SK-N-MC (cell line): ENCODE measurements at regions not wholly inside any gene's neighbourhood (a gene's known extent, or its start where the extent isn't known, plus 50 kb on each side); places are given as distances from the start of the nearest gene placed in this dataset.
A peak's percentile ranks its signal among the peaks of the same experiment; 100 is the strongest.

Source experiments
- DNase-seq: peaks from one replicate; pipeline ENCODE4 v3.0.0-alpha.2; 2011; ENCODE audit warnings: low read depth, low spot score
- H3K27ac ChIP-seq: fragments of 200-600 bp; sonication (generic); 2 replicates; pipeline ENCODE4 v1.5.1; 2016; ENCODE audit warnings: mixed run types
- H3K36me3 ChIP-seq: fragments of 200-600 bp; sonication (generic); 2 replicates; pipeline ENCODE4 v1.6.1; 2017; ENCODE audit warnings: antibody characterized with exemption, low read length, mixed read lengths; ENCODE audit not compliant: insufficient read depth
- H3K4me3 ChIP-seq: fragments of 200-600 bp; sonication (generic); 2 replicates; pipeline ENCODE4 v1.5.1; 2016
- H3K9ac ChIP-seq: fragments of 200-600 bp; sonication (generic); 2 replicates; pipeline ENCODE4 v1.8.0; 2017; ENCODE audit warnings: mixed run types, mixed read lengths; ENCODE audit not compliant: insufficient read length
- H3K9me3 ChIP-seq: fragments of 200-600 bp; sonication (generic); 2 replicates; pipeline ENCODE4 v1.6.1; 2017; ENCODE audit warnings: low read depth, mild to moderate bottlenecking, antibody characterized with exemption, low read length, moderate library complexity, mixed read lengths
- EZH2 ChIP-seq: fragments of 200-600 bp; sonication (generic); IDR thresholded peaks from one replicate; pipeline ENCODE4 v1.6.1; 2017; ENCODE audit warnings: antibody characterized with exemption
- FOXP2 ChIP-seq: optimal IDR thresholded peaks from 2 replicates; pipeline ENCODE3; 2011; ENCODE audit warnings: mild to moderate bottlenecking, moderate library complexity; ENCODE audit not compliant: insufficient read depth; ENCODE audit errors: extremely low read length, control extremely low read depth
- POLR2AphosphoS5 ChIP-seq: IDR thresholded peaks from 2 replicates; pipeline ENCODE4 v1.6.1; 2012; ENCODE audit warnings: mild to moderate bottlenecking, low read depth, low read length, borderline replicate concordance

DNA sequence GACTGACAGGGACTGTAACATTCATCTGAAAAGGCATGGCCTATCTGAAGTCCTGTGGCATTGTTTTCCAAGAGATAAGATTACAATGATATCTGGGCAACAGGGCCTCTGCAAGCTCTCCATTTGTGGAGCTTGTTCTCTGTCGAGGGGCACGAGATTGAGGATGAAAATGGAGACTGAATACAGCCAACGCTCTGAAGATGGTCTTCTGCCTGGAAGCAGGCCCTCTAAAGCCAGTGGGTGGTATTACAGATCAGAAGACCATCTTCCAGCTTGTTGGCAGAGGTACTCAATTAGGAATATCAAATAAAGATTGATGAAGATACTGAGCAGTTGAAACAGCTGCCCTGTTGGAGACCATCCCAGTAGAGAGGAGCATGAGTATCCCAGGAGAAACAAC is 288.2 kb downstream of the CENPW start:
- no peak for DNase-seq
- H3K9ac ChIP-seq, result no peak overlapping the region
- TF ChIP-seq POLR2AphosphoS5 (no peak), FOXP2 (no peak), EZH2 (no peak)
- no peaks in the 10 kb centered on the region for H3K9me3 ChIP-seq
- no peak overlapping the region for H3K4me3 ChIP-seq
- H3K27ac ChIP-seq, result no peak overlapping the region
- no peaks in the 10 kb centered on the region for H3K36me3 ChIP-seq

DNA sequence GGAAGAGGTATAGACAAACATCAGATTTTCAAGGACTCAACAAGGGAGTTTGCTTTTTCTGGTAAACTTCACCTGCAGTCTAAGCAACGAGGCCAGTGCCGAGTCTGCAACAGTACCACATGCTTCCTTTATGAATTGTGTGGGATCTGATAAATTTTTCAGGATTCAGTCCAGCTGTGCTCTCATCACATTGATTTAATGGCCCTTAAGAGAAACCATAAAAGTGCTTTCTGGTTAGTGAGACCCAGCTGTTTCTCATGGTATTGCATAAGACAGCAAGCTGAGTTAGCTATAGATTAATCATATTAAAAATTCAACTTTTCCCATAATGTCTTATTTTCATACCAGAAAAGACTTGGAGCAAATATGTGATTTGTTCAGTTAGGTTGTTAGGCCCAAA is 291.4 kb downstream of the CENPW start:
- Histone ChIP-seq H3K4me3 (peak overlapping the region; percentile 54), H3K27ac (peak overlapping the region; percentile 57), H3K36me3 (no peaks in the 10 kb centered on the region), H3K9ac (no peak overlapping the region), H3K9me3 (no peaks in the 10 kb centered on the region)
- DNase-seq, result peak; percentile 81
- no peak for TF ChIP-seq EZH2
- no peak for TF ChIP-seq FOXP2
- TF ChIP-seq POLR2AphosphoS5, result peak; percentile 48; the same call in 1 of the 2 replicates

DNA sequence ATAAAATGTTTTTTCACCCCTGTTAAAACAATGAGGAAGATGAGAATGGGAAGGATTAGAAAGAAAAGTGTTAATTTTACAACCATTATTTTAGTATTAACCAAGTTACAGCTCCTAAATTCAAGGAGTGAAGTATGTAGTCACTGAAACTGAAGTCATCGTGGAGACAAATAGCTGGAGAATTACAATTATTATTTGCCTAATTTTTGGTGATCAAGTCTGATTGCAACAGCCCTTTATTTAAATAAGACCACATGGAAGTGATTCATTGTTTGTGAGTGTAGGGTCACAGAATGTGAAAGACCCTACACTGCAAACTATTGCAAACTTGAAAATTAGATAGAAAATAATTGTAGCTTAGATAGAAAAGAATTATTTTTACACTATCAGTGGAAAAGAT is 292.4 kb downstream of the CENPW start:
- no peak for DNase-seq
- peak overlapping the region; percentile 54 for H3K4me3 ChIP-seq
- H3K9ac ChIP-seq, result no peak overlapping the region
- H3K27ac ChIP-seq, result no peak overlapping the region
- no peaks in the 10 kb centered on the region for H3K9me3 ChIP-seq
- no peak for TF ChIP-seq POLR2AphosphoS5
- no peak for TF ChIP-seq FOXP2
- no peak for TF ChIP-seq EZH2
- no peaks in the 10 kb centered on the region for H3K36me3 ChIP-seq

DNA sequence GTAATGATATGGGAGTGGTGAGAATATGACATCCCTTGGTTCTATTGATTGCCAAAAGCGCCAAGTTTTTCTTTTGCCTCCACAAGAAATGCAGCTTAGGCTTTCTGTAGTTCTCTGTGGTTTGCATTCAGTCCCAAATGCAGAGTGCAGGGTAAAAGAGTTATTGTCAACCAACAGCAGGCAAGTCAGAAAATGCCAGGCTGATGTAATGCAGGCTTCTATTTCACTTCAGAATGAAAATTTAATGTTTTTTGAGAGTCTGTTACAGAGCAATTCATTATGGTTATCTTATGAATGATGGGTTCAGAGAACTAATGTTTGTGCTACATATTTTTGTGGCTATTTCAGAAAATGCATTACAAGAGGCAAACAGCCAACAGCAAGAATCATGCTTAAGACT is 293.5 kb downstream of the CENPW start:
- Histone ChIP-seq H3K27ac (no peak overlapping the region), H3K9ac (no peak overlapping the region), H3K9me3 (no peaks in the 10 kb centered on the region), H3K4me3 (no peak overlapping the region), H3K36me3 (no peaks in the 10 kb centered on the region)
- no peak for TF ChIP-seq FOXP2
- no peak for TF ChIP-seq POLR2AphosphoS5
- TF ChIP-seq EZH2, result no peak
- DNase-seq, result no peak

DNA sequence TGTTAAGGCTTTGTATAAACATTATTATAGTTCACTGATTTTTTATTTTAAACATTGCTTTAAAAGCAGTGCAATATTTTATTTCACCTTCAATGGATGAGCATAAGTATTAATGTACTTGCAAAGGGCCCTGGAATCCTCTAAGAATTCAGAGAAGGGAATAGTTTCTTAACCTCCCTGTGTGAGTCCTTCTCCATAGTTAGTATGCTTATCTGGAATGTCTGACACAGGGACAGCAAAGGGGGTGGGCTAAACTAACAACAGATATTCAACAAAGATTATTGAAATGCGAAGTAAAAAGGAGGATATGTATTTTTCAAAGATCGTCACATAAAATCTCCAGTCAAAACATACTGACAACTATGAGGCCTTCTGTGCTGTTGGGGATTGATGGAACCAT is 300.4 kb downstream of the CENPW start:
- Histone ChIP-seq H3K9ac (no peak overlapping the region), H3K4me3 (no peak overlapping the region), H3K9me3 (no peaks in the 10 kb centered on the region), H3K27ac (no peak overlapping the region), H3K36me3 (no peaks in the 10 kb centered on the region)
- DNase-seq, result no peak
- no peak for TF ChIP-seq POLR2AphosphoS5
- no peak for TF ChIP-seq FOXP2

DNA sequence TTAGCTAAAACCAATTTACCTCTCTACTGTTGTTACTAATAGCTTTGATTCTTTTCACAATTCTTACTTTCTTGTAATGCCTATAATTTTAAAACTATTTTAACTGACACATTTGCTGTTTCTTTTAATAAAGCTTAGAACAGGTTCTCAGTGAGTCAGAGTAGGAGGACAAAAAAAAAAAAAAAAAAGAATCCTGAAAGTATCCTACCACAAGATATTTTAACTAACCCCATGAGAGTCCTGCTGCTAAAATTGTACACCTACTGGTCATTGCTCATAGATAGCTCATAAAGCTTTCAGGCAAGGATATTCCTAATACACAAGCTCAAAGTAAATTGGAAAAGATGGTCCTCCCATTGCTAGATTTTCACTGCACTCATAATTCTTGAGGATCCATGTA is 301.0 kb downstream of the CENPW start:
- no peak overlapping the region for H3K9ac ChIP-seq
- no peaks in the 10 kb centered on the region for H3K36me3 ChIP-seq
- TF ChIP-seq POLR2AphosphoS5, result no peak
- no peak for TF ChIP-seq FOXP2
- no peak for TF ChIP-seq EZH2
- no peak for DNase-seq
- H3K4me3 ChIP-seq, result no peak overlapping the region
- no peaks in the 10 kb centered on the region for H3K9me3 ChIP-seq
- H3K27ac ChIP-seq, result no peak overlapping the region

DNA sequence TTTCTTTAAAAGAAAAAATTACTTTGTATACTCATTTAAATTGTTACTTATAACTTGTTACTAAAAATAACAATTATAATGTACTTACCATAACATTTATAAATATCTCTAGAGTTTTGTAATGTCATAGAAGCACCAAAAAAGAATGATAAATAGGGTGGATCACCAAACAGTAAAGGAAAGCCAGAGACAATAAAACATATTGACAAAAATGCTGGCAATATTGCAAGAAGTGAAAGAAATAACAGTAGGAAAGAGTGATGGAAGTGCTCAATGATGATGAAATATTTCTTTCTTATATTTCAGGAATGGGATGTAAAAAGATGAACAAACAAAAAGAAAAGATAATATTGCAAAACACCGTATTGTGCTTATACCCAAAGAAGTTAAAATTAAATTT is 301.7 kb downstream of the CENPW start:
- H3K4me3 ChIP-seq, result no peak overlapping the region
- H3K27ac ChIP-seq, result no peak overlapping the region
- H3K9ac ChIP-seq, result no peak overlapping the region
- no peaks in the 10 kb centered on the region for H3K36me3 ChIP-seq
- no peaks in the 10 kb centered on the region for H3K9me3 ChIP-seq
- no peak for TF ChIP-seq EZH2
- TF ChIP-seq POLR2AphosphoS5, result no peak
- TF ChIP-seq FOXP2, result no peak
- no peak for DNase-seq

DNA sequence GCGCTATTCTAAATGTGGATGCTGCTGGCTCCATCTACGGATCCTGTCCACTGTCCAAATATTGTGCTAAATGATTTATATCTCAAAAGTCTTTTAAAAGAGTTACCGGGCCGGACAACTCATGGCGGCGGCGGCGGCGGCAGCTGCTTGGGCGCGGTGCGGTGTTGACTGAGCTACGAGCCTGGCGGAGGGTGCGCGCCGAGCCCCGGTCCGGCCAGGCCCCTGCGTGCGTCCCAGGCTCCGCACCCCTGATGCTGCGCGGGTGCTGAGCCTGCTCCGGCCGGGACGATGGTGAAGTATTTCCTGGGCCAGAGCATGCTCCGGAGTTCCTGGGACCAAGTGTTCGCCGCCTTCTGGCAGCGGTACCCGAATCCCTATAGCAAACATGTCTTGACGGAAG is 303.4 kb downstream of the CENPW start:
- Histone ChIP-seq H3K4me3 (no peak overlapping the region), H3K36me3 (no peaks in the 10 kb centered on the region), H3K9me3 (no peaks in the 10 kb centered on the region), H3K9ac (no peak overlapping the region), H3K27ac (no peak overlapping the region)
- TF ChIP-seq POLR2AphosphoS5 (no peak), EZH2 (no peak), FOXP2 (no peak)
- no peak for DNase-seq

DNA sequence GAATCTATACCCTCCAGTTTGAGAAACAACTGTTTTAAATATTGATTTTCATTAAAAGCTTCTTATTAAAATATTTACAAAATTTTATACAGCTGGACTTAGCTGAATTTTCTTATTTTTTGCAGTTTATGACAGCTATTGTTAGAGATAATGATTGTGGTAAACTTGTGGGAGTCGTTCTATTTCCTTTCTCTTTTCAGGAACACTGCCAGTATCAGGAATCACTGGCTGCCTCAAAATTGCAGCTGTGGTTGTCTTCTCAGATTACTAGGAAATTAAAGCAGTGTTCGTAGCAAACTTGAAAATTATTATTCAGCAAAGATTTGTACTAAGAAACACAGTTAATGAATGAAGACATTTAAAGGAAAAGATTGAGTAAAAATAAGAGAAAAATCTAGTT is 311.0 kb downstream of the CENPW start:
- TF ChIP-seq EZH2 (no peak), POLR2AphosphoS5 (no peak)
- H3K9me3 ChIP-seq, result no peaks in the 10 kb centered on the region
- H3K27ac ChIP-seq, result no peak overlapping the region
- no peak overlapping the region for H3K9ac ChIP-seq
- no peak overlapping the region for H3K4me3 ChIP-seq
- DNase-seq, result no peak
- H3K36me3 ChIP-seq, result no peaks in the 10 kb centered on the region
